ENCODE measurements at regions not wholly inside any gene's neighbourhood (a gene's known extent, or its start where the extent isn't known, plus 50 kb on each side); places are given as distances from the start of the nearest gene placed in this dataset.

GRCh38 chr2:161077367-161078210, 82.6 kb upstream of the TANK start:
- TF ChIP-seq CTCF (IDR thresholded peaks at IDR 0.05) (no peak), REST (IDR thresholded peaks at IDR 0.05; ENCODE audit: insufficient read depth in 1 of 2, low read depth in 2 of 2, low read length in 1 of 2) (no peak), POLR2AphosphoS5 (IDR thresholded peaks at IDR 0.05; ENCODE audit: low read depth, low read length) (no peak)

Data from Panc1 (cell line).